ENCODE measurements at regions not wholly inside any gene's neighbourhood (a gene's known extent, or its start where the extent isn't known, plus 50 kb on each side); places are given as distances from the start of the nearest gene placed in this dataset.

- TF ChIP-seq IRF2 (CRISPR knock-in tag; IDR thresholded peaks at IDR 0.05), result no peak
- no peak for TF ChIP-seq FOXK1 (CRISPR knock-in tag; IDR thresholded peaks at IDR 0.05; ENCODE audit: borderline replicate concordance)
- no peak for TF ChIP-seq HNRNPUL1 (IDR thresholded peaks at IDR 0.05; ENCODE audit: low read length)
- TF ChIP-seq SREBF2 (CRISPR knock-in tag; IDR thresholded peaks at IDR 0.05), result no peak
- TF ChIP-seq ARNT (IDR thresholded peaks at IDR 0.05), result no peak
- no peak for TF ChIP-seq MCM7 (IDR thresholded peaks at IDR 0.05)
- no peak for TF ChIP-seq ZFX (CRISPR knock-in tag; IDR thresholded peaks at IDR 0.05)
- TF ChIP-seq CTCF (IDR thresholded peaks at IDR 0.05 in 2 of 3, conservative IDR thresholded peaks at IDR 0.05 in 1 of 3; ENCODE audit: insufficient read depth in 2 of 3, low read depth in 1 of 3, low read length in 3 of 3), result no peak
- TF ChIP-seq POLR2AphosphoS5 (IDR thresholded peaks at IDR 0.05; ENCODE audit: control insufficient read depth, insufficient read depth, low read depth, low read length), result no peak
- TF ChIP-seq MAFK (IDR thresholded peaks at IDR 0.05; ENCODE audit: low read length), result no peak
These were observed 388.2 kb upstream of the PODXL start for GRCh38 chr7:131944556-131945069.
